ENCODE measurements at regions not wholly inside any gene's neighbourhood (a gene's known extent, or its start where the extent isn't known, plus 50 kb on each side); places are given as distances from the start of the nearest gene placed in this dataset.

GRCh38 chr10:117662751-117663540, 120.4 kb downstream of the EMX2 start:
- DNase-seq (ENCODE audit: low read depth) = no peak
- no peak for TF ChIP-seq CTCF (IDR thresholded peaks at IDR 0.05; ENCODE audit: insufficient read depth, low read depth, low read length)
- no peak overlapping the region for H3K4me3 ChIP-seq (ENCODE audit: low read depth, low read length)

- TF ChIP-seq CTCF (IDR thresholded peaks at IDR 0.05; ENCODE audit: insufficient read depth, low read depth, low read length) = no peak
- peak; percentile 94 for DNase-seq (ENCODE audit: low read depth)
- H3K4me3 ChIP-seq (ENCODE audit: low read depth, low read length) = no peak overlapping the region
Measured at GRCh38 chr10:117663750-117664149, 121.2 kb downstream of the EMX2 start.

GRCh38 chr10:117664288-117664687, 121.7 kb downstream of the EMX2 start:
- H3K4me3 ChIP-seq (ENCODE audit: low read depth, low read length) = no peak overlapping the region
- no peak for DNase-seq (ENCODE audit: low read depth)
- no peak for TF ChIP-seq CTCF (IDR thresholded peaks at IDR 0.05; ENCODE audit: insufficient read depth, low read depth, low read length)

- DNase-seq (ENCODE audit: low read depth) = no peak
- no peak overlapping the region for H3K4me3 ChIP-seq (ENCODE audit: low read depth, low read length)
- TF ChIP-seq CTCF (IDR thresholded peaks at IDR 0.05; ENCODE audit: insufficient read depth, low read depth, low read length) = no peak
Measured at GRCh38 chr10:117666166-117666565, 123.6 kb downstream of the EMX2 start.

- no peak overlapping the region for H3K4me3 ChIP-seq (ENCODE audit: low read depth, low read length)
- no peak for DNase-seq (ENCODE audit: low read depth)
- no peak for TF ChIP-seq CTCF (IDR thresholded peaks at IDR 0.05; ENCODE audit: insufficient read depth, low read depth, low read length)
Measured at GRCh38 chr10:117666965-117667364, 124.4 kb downstream of the EMX2 start.

GRCh38 chr10:117667831-117668230, 125.3 kb downstream of the EMX2 start:
- H3K4me3 ChIP-seq (ENCODE audit: low read depth, low read length) = no peak overlapping the region
- TF ChIP-seq CTCF (IDR thresholded peaks at IDR 0.05; ENCODE audit: insufficient read depth, low read depth, low read length) = no peak
- DNase-seq (ENCODE audit: low read depth) = no peak

Data from fibroblast of villous mesenchyme (primary cell).